NB4 (cell line): ENCODE measurements at regions not wholly inside any gene's neighbourhood (a gene's known extent, or its start where the extent isn't known, plus 50 kb on each side); places are given as distances from the start of the nearest gene placed in this dataset.

Experiments
- CTCF ChIP-seq: IDR thresholded peaks from one replicate; pipeline ENCODE4 v1.5.1; 2012; ENCODE audit warnings: low read depth, low read length
- MAX ChIP-seq: IDR thresholded peaks from 2 replicates; pipeline ENCODE4 v1.6.1; 2011; ENCODE audit warnings: low read depth, low read length

- TF ChIP-seq CTCF: no peak
- no peak for TF ChIP-seq MAX
Measured at GRCh38 chr11:82288471-82288870, 445.2 kb downstream of the FAM181B start.
